ENCODE measurements at regions not wholly inside any gene's neighbourhood (a gene's known extent, or its start where the extent isn't known, plus 50 kb on each side); places are given as distances from the start of the nearest gene placed in this dataset.
"Not testable (repeated sequence)": the region's sequence is repeated elsewhere in the genome, so short reads cannot be mapped to it uniquely, and the experiment has no call there.

DNA sequence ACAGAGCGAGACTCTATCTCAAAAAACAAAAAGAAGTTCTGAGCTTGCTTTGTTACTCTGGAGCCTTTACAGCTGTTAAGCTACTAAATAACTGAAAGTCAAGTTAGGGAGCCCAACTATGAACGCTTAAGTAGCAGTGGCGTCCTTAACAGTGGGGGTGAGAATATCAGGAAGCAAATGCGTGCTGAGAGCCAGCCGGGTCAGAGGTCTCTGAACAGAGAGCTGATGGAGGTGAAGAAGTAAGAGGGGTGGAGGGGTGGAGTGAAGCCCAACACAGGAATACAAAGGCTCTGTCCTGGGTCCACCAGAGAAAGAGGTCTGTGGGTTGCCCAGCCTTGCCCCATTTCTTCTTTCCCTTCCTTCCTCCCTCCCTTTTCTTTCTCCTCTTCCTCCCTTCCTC lies 104.1 kb upstream of the GATA6 start:
- H3K4me3 Mint-ChIP-seq = no peak overlapping the region
- H3K4me1 Mint-ChIP-seq = no peaks in the 10 kb centered on the region
- no peak overlapping the region for H3K27ac Mint-ChIP-seq
- peaks cover 4% of the 10 kb centered on the region for H3K27me3 Mint-ChIP-seq
- H3K36me3 Mint-ChIP-seq = peaks cover 2% of the 10 kb centered on the region
- H3K9me3 Mint-ChIP-seq = peaks cover 0 to 2% (median 2%) of the 10 kb centered on the region in 3 donors

GRCh38 chr18:22066083-22066485 lies 103.3 kb upstream of the GATA6 start:
- no peak overlapping the region for H3K27ac Mint-ChIP-seq

DNA sequence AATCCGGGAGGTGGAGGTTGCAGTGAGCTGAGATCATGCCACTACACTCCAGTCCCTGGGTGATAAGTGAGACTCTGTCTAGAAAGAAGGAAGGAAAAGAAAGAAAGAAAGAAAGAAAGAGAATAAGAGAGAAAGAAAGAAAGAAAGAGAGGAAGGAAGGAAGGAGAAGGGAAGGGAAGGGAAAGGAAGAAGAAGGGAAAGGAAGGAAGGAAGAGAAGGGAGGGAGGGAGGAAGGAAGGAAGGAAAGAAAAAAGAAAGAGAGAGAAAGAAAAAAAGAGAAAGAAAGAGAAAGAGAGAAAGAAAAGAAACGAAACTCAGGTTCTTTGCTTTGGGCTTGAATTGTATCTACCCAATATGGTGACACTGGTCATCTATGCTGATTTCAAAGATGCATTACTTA lies 102.3 kb upstream of the GATA6 start:
- no peak overlapping the region for H3K27ac Mint-ChIP-seq
- H3K9me3 Mint-ChIP-seq = peaks cover 0 to 2% (median 2%) of the 10 kb centered on the region in 3 donors
- H3K36me3 Mint-ChIP-seq = peaks cover 2% of the 10 kb centered on the region
- peaks cover 4% of the 10 kb centered on the region for H3K27me3 Mint-ChIP-seq
- no peaks in the 10 kb centered on the region for H3K4me1 Mint-ChIP-seq
- no peak overlapping the region for H3K4me3 Mint-ChIP-seq

More at GRCh38 chr18:22066083-22066485, 103.3 kb upstream of the GATA6 start:
- peaks cover 2% of the 10 kb centered on the region for H3K36me3 Mint-ChIP-seq
- no peak overlapping the region for H3K4me3 Mint-ChIP-seq
- H3K27me3 Mint-ChIP-seq = peaks cover 4% of the 10 kb centered on the region
- no peaks in the 10 kb centered on the region for H3K4me1 Mint-ChIP-seq
- H3K9me3 Mint-ChIP-seq = peaks cover 0 to 2% (median 2%) of the 10 kb centered on the region in 3 donors

DNA sequence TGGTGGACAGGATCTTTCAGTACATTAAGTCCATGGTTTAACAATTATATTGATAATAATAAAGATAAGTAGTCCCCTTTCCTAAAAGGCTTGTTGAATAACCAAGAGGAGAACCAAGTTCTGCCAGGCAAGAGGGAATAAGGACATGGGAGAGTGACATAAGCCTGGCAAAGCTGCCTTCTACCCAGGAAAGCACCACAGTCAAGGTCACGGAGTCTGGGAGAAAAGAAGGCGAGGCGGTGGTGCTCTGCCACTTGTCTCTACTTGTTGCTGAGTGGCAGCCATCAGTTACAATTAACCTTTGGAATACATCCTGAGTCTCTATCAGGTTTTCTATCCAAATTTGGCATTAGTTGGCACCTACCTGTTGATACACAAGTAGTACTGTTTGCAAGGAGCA lies 101.7 kb upstream of the GATA6 start:
- Mint-ChIP-seq H3K27ac (no peak overlapping the region), H3K4me3 (no peak overlapping the region), H3K27me3 (peaks cover 1% of the 10 kb centered on the region), H3K9me3 (peaks cover 0 to 2% (median 2%) of the 10 kb centered on the region in 3 donors), H3K4me1 (no peaks in the 10 kb centered on the region), H3K36me3 (peaks cover 2% of the 10 kb centered on the region)

DNA sequence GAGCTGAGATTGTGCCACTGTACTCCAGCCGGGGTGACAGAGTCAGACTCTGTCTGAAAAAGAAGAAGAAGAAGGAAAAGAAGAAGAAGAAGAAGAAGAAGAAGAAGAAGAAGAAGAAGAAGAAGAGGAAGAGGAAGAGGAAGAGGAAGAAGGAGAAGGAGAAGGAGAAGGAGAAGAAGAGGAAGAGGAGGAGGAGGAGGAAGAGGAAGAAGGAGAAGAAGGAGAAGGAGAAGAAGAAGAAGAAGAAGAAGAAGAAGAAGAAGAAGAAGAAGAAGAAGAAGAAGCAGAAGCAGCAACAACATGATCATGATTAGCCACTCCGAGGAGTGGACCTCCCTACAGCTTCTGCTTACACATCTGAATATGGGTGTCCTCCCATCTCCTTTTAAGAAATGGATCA lies 100.6 kb upstream of the GATA6 start:
- not testable (repeated sequence) for H3K9me3 Mint-ChIP-seq, H3K4me1 Mint-ChIP-seq, H3K27ac Mint-ChIP-seq, H3K36me3 Mint-ChIP-seq, H3K4me3 Mint-ChIP-seq, H3K27me3 Mint-ChIP-seq

DNA sequence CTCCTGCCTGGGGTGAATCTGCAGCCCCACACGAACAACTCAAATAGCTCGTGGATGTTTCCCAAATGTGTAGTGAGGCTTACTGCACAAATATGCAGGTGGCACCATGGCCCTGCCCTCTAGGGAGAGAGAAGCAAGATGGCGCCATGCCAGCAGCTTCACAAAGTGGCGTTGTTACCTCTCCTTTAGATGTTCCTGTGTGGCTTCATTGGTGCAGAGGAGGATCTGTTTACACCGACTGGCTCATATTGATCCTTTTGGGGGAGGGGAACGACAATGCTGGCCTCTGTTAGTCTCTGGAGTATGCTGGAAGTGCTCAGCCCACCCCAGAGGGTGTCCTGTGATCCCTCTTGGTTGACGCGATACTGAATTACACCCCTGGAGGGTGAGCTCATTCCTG lies 99.5 kb upstream of the GATA6 start:
- H3K9me3 Mint-ChIP-seq = peaks cover 0 to 4% (median 2%) of the 10 kb centered on the region in 3 donors
- no peak overlapping the region for H3K4me3 Mint-ChIP-seq
- no peaks in the 10 kb centered on the region for H3K4me1 Mint-ChIP-seq
- no peaks in the 10 kb centered on the region for H3K27me3 Mint-ChIP-seq
- H3K27ac Mint-ChIP-seq = no peak overlapping the region
- no peaks in the 10 kb centered on the region for H3K36me3 Mint-ChIP-seq

- no peak overlapping the region for H3K27ac Mint-ChIP-seq
Measured at GRCh38 chr18:22073411-22073810, 96.0 kb upstream of the GATA6 start.

GRCh38 chr18:22074282-22075070 lies 94.9 kb upstream of the GATA6 start:
- Mint-ChIP-seq H3K27ac (no peak overlapping the region), H3K27me3 (peaks cover 2% of the 10 kb centered on the region), H3K36me3 (no peaks in the 10 kb centered on the region), H3K4me3 (no peak overlapping the region), H3K9me3 (peaks cover 0 to 1% (median 0%) of the 10 kb centered on the region in 3 donors), H3K4me1 (no peaks in the 10 kb centered on the region)

More at GRCh38 chr18:22073411-22073810, 96.0 kb upstream of the GATA6 start:
- Mint-ChIP-seq H3K27me3 (no peaks in the 10 kb centered on the region), H3K36me3 (no peaks in the 10 kb centered on the region), H3K9me3 (peaks cover 0 to 1% (median 0%) of the 10 kb centered on the region in 3 donors), H3K4me3 (no peak overlapping the region), H3K4me1 (no peaks in the 10 kb centered on the region)

- H3K4me3 Mint-ChIP-seq = no peak overlapping the region
Measured at GRCh38 chr18:22080035-22080434, 89.4 kb upstream of the GATA6 start.

DNA sequence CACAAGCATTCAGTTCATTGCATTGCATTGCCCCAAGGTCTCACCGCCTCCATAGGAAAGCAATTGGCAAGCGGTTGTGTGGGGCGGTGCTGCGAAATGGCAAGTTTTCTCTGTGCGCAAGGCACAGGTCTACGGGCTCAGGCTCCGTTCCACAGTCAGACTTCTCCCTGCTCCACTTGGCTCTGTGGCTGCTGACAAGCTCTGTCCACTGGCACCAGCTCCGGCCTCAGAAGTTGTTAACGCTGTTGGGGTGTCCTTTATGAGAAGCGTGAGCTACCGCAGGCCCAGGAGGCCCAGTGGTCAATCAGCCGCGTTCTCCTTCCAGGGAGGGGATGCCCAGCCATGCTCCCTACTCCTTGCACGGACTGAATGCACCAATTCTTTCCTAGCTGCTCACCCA lies 87.0 kb upstream of the GATA6 start:
- peaks cover 2% of the 10 kb centered on the region for H3K27me3 Mint-ChIP-seq
- H3K4me3 Mint-ChIP-seq = no peak overlapping the region
- H3K36me3 Mint-ChIP-seq = no peaks in the 10 kb centered on the region
- H3K4me1 Mint-ChIP-seq = no peaks in the 10 kb centered on the region
- H3K9me3 Mint-ChIP-seq = no peaks in the 10 kb centered on the region
- no peak overlapping the region for H3K27ac Mint-ChIP-seq

More at GRCh38 chr18:22080035-22080434, 89.4 kb upstream of the GATA6 start:
- Mint-ChIP-seq H3K27ac (no peak overlapping the region), H3K9me3 (no peaks in the 10 kb centered on the region), H3K4me1 (no peaks in the 10 kb centered on the region), H3K27me3 (peaks cover 2% of the 10 kb centered on the region), H3K36me3 (no peaks in the 10 kb centered on the region)

DNA sequence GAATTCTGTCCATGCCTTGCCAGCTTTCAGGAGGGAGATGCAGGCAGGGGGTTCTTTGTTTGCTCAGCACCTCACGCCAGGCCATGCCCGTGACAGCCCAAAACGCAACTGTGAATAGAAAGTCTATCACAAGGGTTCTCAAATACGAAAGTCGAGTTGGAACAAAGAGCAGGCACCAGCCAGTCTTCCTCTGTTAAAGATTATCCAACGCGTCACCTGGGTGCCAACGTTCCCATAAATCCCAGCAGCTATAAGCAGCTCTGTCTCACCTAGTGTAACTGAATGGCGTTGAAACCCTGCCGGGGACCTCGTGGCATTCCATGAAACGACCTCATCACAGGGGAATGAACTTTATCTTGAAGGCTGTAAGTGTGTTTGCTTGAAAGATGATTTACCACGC lies 84.8 kb upstream of the GATA6 start:
- no peaks in the 10 kb centered on the region for H3K9me3 Mint-ChIP-seq
- no peak overlapping the region for H3K27ac Mint-ChIP-seq
- H3K27me3 Mint-ChIP-seq = no peaks in the 10 kb centered on the region

DNA sequence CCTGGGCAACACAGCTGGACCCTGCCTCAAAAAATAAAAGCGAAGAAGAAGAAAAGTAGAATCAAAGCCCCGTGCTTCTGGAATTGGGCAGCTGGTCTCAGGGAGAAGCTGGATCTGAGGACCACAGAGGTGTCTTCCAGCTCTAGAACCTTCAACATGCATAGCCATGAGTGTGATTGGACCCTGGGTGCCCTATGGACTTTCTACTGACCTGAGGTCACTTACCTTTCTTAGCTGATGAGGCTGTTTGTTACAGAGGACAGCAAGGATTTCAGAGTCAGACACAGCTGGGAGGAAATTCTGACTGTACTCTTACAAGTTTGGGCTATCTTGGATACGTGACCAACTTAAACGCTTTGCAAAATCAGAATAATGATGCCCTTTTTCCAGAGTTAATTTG lies 82.4 kb upstream of the GATA6 start:
- Mint-ChIP-seq H3K27ac (no peak overlapping the region), H3K9me3 (no peaks in the 10 kb centered on the region), H3K36me3 (no peaks in the 10 kb centered on the region), H3K4me1 (no peaks in the 10 kb centered on the region), H3K27me3 (no peaks in the 10 kb centered on the region), H3K4me3 (no peak overlapping the region)

More for the DNA sequence above, 84.8 kb upstream of the GATA6 start:
- no peaks in the 10 kb centered on the region for H3K36me3 Mint-ChIP-seq
- H3K4me3 Mint-ChIP-seq = no peak overlapping the region
- no peaks in the 10 kb centered on the region for H3K4me1 Mint-ChIP-seq

GRCh38 chr18:22088029-22088428 lies 81.4 kb upstream of the GATA6 start:
- Mint-ChIP-seq H3K4me1 (no peaks in the 10 kb centered on the region), H3K27ac (no peak overlapping the region), H3K36me3 (no peaks in the 10 kb centered on the region), H3K27me3 (no peaks in the 10 kb centered on the region), H3K9me3 (no peaks in the 10 kb centered on the region), H3K4me3 (no peak overlapping the region)

GRCh38 chr18:22088996-22089640 lies 80.3 kb upstream of the GATA6 start:
- no peaks in the 10 kb centered on the region for H3K9me3 Mint-ChIP-seq
- no peaks in the 10 kb centered on the region for H3K27me3 Mint-ChIP-seq
- H3K36me3 Mint-ChIP-seq = no peaks in the 10 kb centered on the region
- H3K4me1 Mint-ChIP-seq = no peaks in the 10 kb centered on the region
- H3K27ac Mint-ChIP-seq = no peak overlapping the region
- no peak overlapping the region for H3K4me3 Mint-ChIP-seq

DNA sequence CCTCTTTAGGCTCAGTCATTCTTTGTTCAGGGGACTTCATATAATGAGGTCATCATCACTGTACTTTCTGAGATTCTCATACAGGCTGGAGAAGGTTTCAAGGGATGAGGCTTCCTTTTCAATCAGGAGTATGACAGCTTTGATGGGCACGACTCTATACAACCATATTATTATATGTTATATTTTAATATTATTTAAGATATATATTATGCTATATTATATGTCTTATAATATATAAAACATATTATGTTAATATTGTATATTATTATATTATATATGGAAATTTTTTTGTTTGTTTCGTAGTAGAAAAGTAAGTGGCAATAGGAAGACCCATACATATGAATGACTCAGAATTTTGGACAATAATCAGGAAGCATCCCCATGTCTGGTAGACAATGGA lies 78.0 kb upstream of the GATA6 start:
- Mint-ChIP-seq H3K27ac (no peak overlapping the region), H3K4me3 (no peak overlapping the region), H3K4me1 (no peaks in the 10 kb centered on the region), H3K9me3 (no peaks in the 10 kb centered on the region), H3K27me3 (no peaks in the 10 kb centered on the region), H3K36me3 (no peaks in the 10 kb centered on the region)
